ENCODE measurements at regions not wholly inside any gene's neighbourhood (a gene's known extent, or its start where the extent isn't known, plus 50 kb on each side); places are given as distances from the start of the nearest gene placed in this dataset.

DNA sequence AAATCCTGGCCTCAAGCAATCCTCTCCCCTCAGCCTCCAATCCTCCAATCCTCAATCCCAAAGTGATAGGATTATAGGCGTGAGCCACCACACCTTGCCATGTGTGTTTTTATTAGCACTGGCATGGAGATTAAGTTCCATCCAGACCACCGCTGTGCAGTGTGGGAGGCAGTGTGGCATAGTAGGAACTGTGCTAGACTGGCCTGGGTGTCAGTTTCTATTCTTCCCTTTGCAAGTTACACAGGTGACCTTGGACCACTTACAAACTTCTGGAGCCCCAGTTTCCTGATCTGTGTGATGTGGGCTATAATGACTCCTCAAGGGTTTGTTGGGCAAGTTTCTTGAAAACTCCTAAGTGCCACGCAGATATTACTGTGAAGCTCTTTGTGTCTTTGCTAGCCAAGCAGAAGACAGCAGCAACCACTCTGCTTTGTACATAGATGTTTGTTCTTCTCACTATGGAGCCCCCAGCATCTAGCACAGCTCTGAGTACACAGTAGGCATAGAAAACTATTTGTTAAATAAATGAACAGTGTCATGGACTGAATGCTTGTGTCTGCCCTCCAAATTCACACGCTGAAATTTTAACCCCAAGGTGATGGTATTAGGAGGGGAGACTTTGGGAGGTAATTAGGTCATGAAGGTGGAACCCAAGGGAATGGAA lies 93.0 kb downstream of the LBH start:
- DNase-seq (ENCODE audit: low read depth, low spot score) = no peak
- H3K9me3 ChIP-seq (ENCODE audit: control insufficient read depth, insufficient read depth, low read length) = no peaks in the 10 kb centered on the region
- CTCF ChIA-PET = interaction anchor here (1.3 kb wide), 1 partner anchor 387 kb away, joined by 3 read pairs; no protein-coding TSS in a partner anchor
- no peak overlapping the region for H3K27ac ChIP-seq (ENCODE audit: low read depth, low read length)
- POLR2A ChIA-PET = no interaction called here
- no peaks in the 10 kb centered on the region for H3K27me3 ChIP-seq (ENCODE audit: control insufficient read depth, insufficient read depth, low read length)
- TF ChIP-seq, protein P1, sequence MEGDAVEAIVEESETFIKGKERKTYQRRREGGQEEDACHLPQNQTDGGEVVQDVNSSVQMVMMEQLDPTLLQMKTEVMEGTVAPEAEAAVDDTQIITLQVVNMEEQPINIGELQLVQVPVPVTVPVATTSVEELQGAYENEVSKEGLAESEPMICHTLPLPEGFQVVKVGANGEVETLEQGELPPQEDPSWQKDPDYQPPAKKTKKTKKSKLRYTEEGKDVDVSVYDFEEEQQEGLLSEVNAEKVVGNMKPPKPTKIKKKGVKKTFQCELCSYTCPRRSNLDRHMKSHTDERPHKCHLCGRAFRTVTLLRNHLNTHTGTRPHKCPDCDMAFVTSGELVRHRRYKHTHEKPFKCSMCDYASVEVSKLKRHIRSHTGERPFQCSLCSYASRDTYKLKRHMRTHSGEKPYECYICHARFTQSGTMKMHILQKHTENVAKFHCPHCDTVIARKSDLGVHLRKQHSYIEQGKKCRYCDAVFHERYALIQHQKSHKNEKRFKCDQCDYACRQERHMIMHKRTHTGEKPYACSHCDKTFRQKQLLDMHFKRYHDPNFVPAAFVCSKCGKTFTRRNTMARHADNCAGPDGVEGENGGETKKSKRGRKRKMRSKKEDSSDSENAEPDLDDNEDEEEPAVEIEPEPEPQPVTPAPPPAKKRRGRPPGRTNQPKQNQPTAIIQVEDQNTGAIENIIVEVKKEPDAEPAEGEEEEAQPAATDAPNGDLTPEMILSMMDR (IDR thresholded peaks at IDR 0.05; ENCODE audit: low read depth, low read length) = no peak
- no peak overlapping the region for H3K4me3 ChIP-seq (ENCODE audit: low read depth, low read length)

DNA sequence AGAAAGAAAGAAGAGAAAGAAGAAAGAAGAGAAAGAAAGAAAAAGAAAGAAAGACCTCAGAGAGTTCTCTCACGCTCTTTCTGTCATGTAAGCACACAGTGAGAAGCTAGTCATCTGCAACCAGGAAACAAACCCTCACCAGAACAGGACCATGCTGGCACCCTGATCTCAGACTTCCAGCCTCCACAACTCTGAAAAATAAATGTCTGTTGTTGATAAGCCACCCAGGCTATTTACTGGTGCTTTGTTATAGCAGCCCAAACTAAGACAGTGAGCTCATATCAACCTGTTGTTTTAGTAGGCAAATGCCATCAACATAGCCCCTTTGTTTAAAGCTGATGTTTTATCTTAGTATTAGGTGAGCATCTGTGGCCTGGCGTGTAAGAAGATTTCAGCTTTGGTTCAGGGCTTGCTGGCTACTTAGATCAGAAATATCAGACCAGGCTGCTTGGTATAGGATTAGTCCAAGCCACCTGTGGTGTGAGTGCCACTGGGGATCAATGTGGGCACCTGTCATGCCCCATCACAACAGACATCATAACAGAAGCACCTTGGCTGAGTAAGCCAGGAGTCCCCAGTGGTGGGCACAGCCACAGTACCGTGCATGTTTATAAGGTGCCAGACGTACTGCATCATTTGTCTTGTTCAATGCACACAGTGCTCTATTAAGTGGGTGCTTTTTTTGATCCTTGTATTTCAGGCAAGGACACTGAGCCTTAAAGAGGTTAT lies 94.4 kb downstream of the LBH start:
- DNase-seq (ENCODE audit: low read depth, low spot score) = no peak
- CTCF ChIA-PET = no interaction called here
- Histone ChIP-seq H3K9me3 (ENCODE audit: control insufficient read depth, insufficient read depth, low read length) (no peaks in the 10 kb centered on the region), H3K4me3 (ENCODE audit: low read depth, low read length) (no peak overlapping the region), H3K27me3 (ENCODE audit: control insufficient read depth, insufficient read depth, low read length) (no peaks in the 10 kb centered on the region), H3K27ac (ENCODE audit: low read depth, low read length) (no peak overlapping the region)
- TF ChIP-seq, protein P1 (IDR thresholded peaks at IDR 0.05; ENCODE audit: low read depth, low read length) = no peak
- POLR2A ChIA-PET = no interaction called here

DNA sequence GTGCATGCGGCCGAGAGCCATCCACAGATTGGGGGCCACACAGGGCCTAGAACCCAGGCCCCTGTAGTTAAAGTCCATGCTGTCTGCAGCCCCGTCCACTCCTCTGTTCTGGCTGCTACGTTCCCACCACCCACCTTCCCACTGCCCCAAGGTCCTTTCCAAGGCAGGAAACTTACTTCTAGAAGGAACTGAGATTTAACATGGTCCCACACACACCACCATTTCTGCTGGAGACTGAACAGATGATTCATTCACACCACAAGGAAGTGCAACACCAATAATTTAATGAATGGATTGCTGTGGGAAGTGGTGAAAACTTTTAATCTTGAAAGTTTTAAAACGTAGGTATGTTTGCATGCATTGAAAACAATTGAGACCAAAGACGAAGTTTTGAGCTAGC lies 95.2 kb downstream of the LBH start:
- DNase-seq (ENCODE audit: low read depth, low spot score) = no peak
- POLR2A ChIA-PET = no interaction called here
- H3K9me3 ChIP-seq (ENCODE audit: control insufficient read depth, insufficient read depth, low read length) = no peaks in the 10 kb centered on the region
- no peak overlapping the region for H3K27ac ChIP-seq (ENCODE audit: low read depth, low read length)
- CTCF ChIA-PET = no interaction called here
- no peak overlapping the region for H3K4me3 ChIP-seq (ENCODE audit: low read depth, low read length)
- TF ChIP-seq, protein P1 (IDR thresholded peaks at IDR 0.05; ENCODE audit: low read depth, low read length) = no peak
- no peaks in the 10 kb centered on the region for H3K27me3 ChIP-seq (ENCODE audit: control insufficient read depth, insufficient read depth, low read length)

DNA sequence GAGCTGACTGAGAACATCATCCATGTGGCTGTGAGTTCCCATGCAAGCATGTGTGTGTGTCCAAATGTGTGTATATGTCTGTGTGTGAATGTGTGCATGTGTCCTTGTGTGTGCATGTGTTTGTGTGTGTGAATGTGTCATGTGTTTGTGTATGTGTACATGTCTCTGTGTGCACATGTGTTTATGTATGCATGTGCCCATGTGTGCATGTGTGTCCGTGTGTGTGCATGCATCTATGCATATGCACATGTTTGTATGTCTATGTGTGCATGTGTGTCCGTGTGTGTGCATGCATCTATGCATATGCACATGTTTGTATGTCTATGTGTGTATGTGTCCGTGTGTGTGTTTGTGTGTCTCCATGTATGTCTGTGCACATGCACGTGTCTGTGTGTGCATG lies 99.7 kb downstream of the LBH start:
- CTCF ChIA-PET = no interaction called here
- no peak for DNase-seq (ENCODE audit: low read depth, low spot score)
- Histone ChIP-seq H3K27me3 (ENCODE audit: control insufficient read depth, insufficient read depth, low read length) (no peaks in the 10 kb centered on the region), H3K27ac (ENCODE audit: low read depth, low read length) (no peak overlapping the region), H3K4me3 (ENCODE audit: low read depth, low read length) (no peak overlapping the region), H3K9me3 (ENCODE audit: control insufficient read depth, insufficient read depth, low read length) (no peaks in the 10 kb centered on the region)
- TF ChIP-seq, protein P1 (IDR thresholded peaks at IDR 0.05; ENCODE audit: low read depth, low read length) = no peak
- POLR2A ChIA-PET = no interaction called here

DNA sequence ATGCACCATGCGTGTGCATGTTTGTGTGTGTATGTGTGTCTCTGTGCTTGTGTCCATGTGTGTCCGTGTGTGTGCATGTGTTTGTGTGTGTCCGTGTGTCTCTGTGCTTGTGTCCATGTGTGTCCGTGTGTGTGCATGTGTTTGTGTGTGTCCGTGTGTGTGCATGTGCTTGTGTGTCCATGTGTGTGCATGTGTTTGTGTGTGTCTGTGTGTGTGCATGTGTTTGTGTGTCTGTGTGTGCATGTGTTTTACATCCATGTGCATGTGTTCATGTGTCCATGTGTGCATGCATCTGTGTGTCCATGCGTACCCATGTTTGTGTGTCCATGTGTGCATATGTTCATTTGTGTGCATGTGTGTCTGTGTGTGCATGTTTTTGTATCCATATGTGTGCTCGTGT lies 100.5 kb downstream of the LBH start:
- no peak for DNase-seq (ENCODE audit: low read depth, low spot score)
- H3K4me3 ChIP-seq (ENCODE audit: low read depth, low read length) = no peak overlapping the region
- no peaks in the 10 kb centered on the region for H3K27me3 ChIP-seq (ENCODE audit: control insufficient read depth, insufficient read depth, low read length)
- ChIA-PET POLR2A (no interaction called here), CTCF (no interaction called here)
- no peaks in the 10 kb centered on the region for H3K9me3 ChIP-seq (ENCODE audit: control insufficient read depth, insufficient read depth, low read length)
- H3K27ac ChIP-seq (ENCODE audit: low read depth, low read length) = no peak overlapping the region
- TF ChIP-seq, protein P1 (IDR thresholded peaks at IDR 0.05; ENCODE audit: low read depth, low read length) = no peak
